Sigmoid colon (tissue), 6 donors: ENCODE measurements at regions not wholly inside any gene's neighbourhood (a gene's known extent, or its start where the extent isn't known, plus 50 kb on each side); places are given as distances from the start of the nearest gene placed in this dataset.
A peak's percentile ranks its signal among the peaks of the same experiment; 100 is the strongest.

ENCODE experiments used
- DNase-seq: peaks from one replicate; pipeline ENCODE4 v3.0.0-alpha.2; 2019
- H3K27ac ChIP-seq, 4 donors: fragments of 200-600 bp; sonication (generic); one replicate each; pipeline ENCODE4 v1.5.1; 2016 to 2019; ENCODE audit warnings: mild to moderate bottlenecking in 1 of 4
- H3K27me3 ChIP-seq, 3 donors: fragments of 200-600 bp; sonication (generic); one replicate each; pipeline ENCODE4 v1.5.1; 2019; ENCODE audit warnings: mild to moderate bottlenecking in 1 of 3
- H3K36me3 ChIP-seq, 4 donors: fragments of 200-600 bp; sonication (generic); one replicate each; pipeline ENCODE4 v1.5.1; 2016 to 2019
- H3K4me1 ChIP-seq, 4 donors: fragments of 200-600 bp; sonication (generic); one replicate each; pipeline ENCODE4 v1.5.1; 2017 to 2019
- H3K4me3 ChIP-seq, 4 donors: fragments of 200-600 bp; sonication (generic); one replicate each; pipeline ENCODE4 v1.5.1; 2017 to 2019; ENCODE audit warnings: mild to moderate bottlenecking in 2 of 4, moderate library complexity in 1 of 4
- H3K9me3 ChIP-seq, 4 donors: fragments of 200-600 bp in 3 of 4; sonication (generic) in 3 of 4; one replicate each; pipeline versions ENCODE4 v1.5.1 to v1.6.1; 2013 to 2019
- CTCF ChIP-seq, 4 experiments: fragments of 450-650 bp in 3 of 4; fragments of 200-600 bp in 1 of 4; IDR thresholded peaks; one replicate each; pipeline ENCODE4 v1.5.1; 2016 to 2019; ENCODE audit warnings: antibody characterized with exemption in 4 of 4, mild to moderate bottlenecking in 3 of 4, moderate library complexity in 2 of 4
- EP300 ChIP-seq, 4 donors: sonication (generic); formaldehyde crosslinking; IDR thresholded peaks; one replicate each; pipeline ENCODE4 v1.6.1; 2017; ENCODE audit warnings: antibody characterized with exemption in 4 of 4
- POLR2A ChIP-seq, 2 donors: fragments of 450-650 bp; IDR thresholded peaks; one replicate each; pipeline ENCODE4 v1.6.1; 2016; ENCODE audit warnings: antibody characterized with exemption in 2 of 2, mild to moderate bottlenecking in 2 of 2, moderate library complexity in 2 of 2
- POLR2AphosphoS5 ChIP-seq, 4 donors: sonication (generic); formaldehyde crosslinking; IDR thresholded peaks; one replicate each; pipeline ENCODE4 v1.6.1; 2017; ENCODE audit warnings: antibody characterized with exemption in 4 of 4
- WGBS, 2 donors: extraction: QIAGEN DNeasy Blood & Tissue Kit; methylation state at CpG; one replicate each; pipeline ENCODE4 v1.1.7; 2013; 5-methylcytosine and 5-hydroxymethylcytosine counted together
- intact Hi-C: fragments of 100-400 bp; cut with DNase I; formaldehyde crosslinking; loops from one replicate; pipeline ENCODE4 v1.15.1; 2023
- small RNA-seq, 3 donors: library from RNA; depleted of rRNA; stranded (forward); fragments of <200 nt; gene quantifications; one replicate each; pipeline ENCODE3, GENCODE V24; 2016
- donor health status: healthy with polysubstance abuse.
- donor health status: healthy.

GRCh38 chr11:10400856-10401255 lies 54.2 kb upstream of the AMPD3 start:
- no peaks in the 10 kb centered on the region for H3K36me3 ChIP-seq
- 84 to 92% methylated on average over 1 of the region's 1 CpG for WGBS, 2 donors
- no peak overlapping the region for H3K27ac ChIP-seq
- peaks cover 0 to 6% (median under 1%) of the 10 kb centered on the region in 4 donors for H3K4me1 ChIP-seq
- H3K9me3 ChIP-seq = no peaks in the 10 kb centered on the region
- intact Hi-C loops = no loop called here
- H3K27me3 ChIP-seq = no peaks in the 10 kb centered on the region
- DNase-seq = no peak
- TF ChIP-seq CTCF (IDR thresholded peaks at IDR 0.05) = no peak
- no peak for TF ChIP-seq POLR2AphosphoS5 (IDR thresholded peaks at IDR 0.05)
- no peak for TF ChIP-seq EP300 (IDR thresholded peaks at IDR 0.05)
- TF ChIP-seq POLR2A (IDR thresholded peaks at IDR 0.05) = no peak
- H3K4me3 ChIP-seq = no peak overlapping the region

GRCh38 chr11:10401256-10401655 lies 53.8 kb upstream of the AMPD3 start:
- Histone ChIP-seq H3K27ac (no peak overlapping the region), H3K9me3 (no peaks in the 10 kb centered on the region), H3K27me3 (no peaks in the 10 kb centered on the region), H3K36me3 (no peaks in the 10 kb centered on the region), H3K4me1 (peaks cover 0 to 9% (median 3%) of the 10 kb centered on the region in 4 donors), H3K4me3 (no peak overlapping the region)
- TF ChIP-seq POLR2AphosphoS5 (IDR thresholded peaks at IDR 0.05) (no peak), POLR2A (IDR thresholded peaks at IDR 0.05) (no peak), EP300 (IDR thresholded peaks at IDR 0.05) (no peak), CTCF (IDR thresholded peaks at IDR 0.05) (no peak)
- intact Hi-C loops = no loop called here
- 79 to 82% methylated on average over 3 of the region's 3 CpGs for WGBS, 2 donors
- DNase-seq = no peak

GRCh38 chr11:10401696-10402392 lies 53.2 kb upstream of the AMPD3 start:
- TF ChIP-seq POLR2A (IDR thresholded peaks at IDR 0.05) (no peak), POLR2AphosphoS5 (IDR thresholded peaks at IDR 0.05) (no peak), EP300 (IDR thresholded peaks at IDR 0.05) (no peak), CTCF (IDR thresholded peaks at IDR 0.05) (no peak)
- peaks cover 0 to 15% (median 7%) of the 10 kb centered on the region in 4 donors for H3K4me1 ChIP-seq
- no peaks in the 10 kb centered on the region for H3K36me3 ChIP-seq
- no peak overlapping the region for H3K4me3 ChIP-seq
- H3K27me3 ChIP-seq = no peaks in the 10 kb centered on the region
- 85 to 88% methylated on average over 4 of the region's 4 CpGs for WGBS, 2 donors
- no peak for DNase-seq
- H3K9me3 ChIP-seq = no peaks in the 10 kb centered on the region
- H3K27ac ChIP-seq = peak overlapping the region in 1 of 4 donors; percentile 25
- intact Hi-C loops = no loop called here

Small RNA genes lying in the stretch of these regions (small RNA-seq; reads per million reads assigned to genes)
- 0 reads per million in 3 donors for gene RNU6ATAC33P
